ENCODE measurements at regions not wholly inside any gene's neighbourhood (a gene's known extent, or its start where the extent isn't known, plus 50 kb on each side); places are given as distances from the start of the nearest gene placed in this dataset.
A peak's percentile ranks its signal among the peaks of the same experiment; 100 is the strongest.

DNA sequence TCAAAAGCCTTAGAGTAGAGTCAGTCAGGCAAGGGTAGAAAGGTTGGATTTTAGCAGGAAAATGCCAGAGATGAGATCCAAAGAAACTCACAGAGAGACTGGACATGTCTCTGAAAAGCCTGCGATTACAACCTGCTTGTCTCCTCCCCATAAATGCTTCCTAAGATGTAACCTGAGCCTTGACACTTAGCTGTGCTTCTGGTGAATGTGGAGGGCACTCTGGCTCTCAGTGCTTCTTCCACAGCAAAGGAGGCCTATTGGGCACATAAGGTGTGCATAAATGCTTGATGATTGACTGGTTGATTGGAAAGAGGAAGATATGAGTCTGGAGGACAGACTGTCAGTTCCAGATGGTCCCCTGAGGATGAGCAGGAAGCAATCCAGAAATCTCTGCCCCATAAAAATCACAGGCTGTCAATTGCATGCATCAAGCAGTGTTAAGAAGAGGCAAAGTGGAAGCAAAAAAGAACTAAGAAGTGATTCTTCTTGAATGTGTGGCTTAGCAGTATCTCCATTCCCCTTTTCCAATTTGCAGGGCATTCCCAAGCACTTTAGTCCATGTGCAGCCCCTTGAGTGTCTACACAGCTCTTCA is 236.2 kb upstream of the RRP15 start:
- H3K36me3 ChIP-seq (replicated peaks), result no peaks in the 10 kb centered on the region
- H3K9me3 ChIP-seq, result no peaks in the 10 kb centered on the region
- in situ Hi-C loops (cut with MboI; ENCODE audit: low sequenced_read_pairs), result no loop called here
- H3K4me1 ChIP-seq, result no peaks in the 10 kb centered on the region
- DNase-seq (ENCODE audit: low spot score in 2 of 2), result peak in 1 of 2 experiments; percentile 9
- H3K27me3 ChIP-seq (ENCODE audit: low read depth), result no peaks in the 10 kb centered on the region
- H3K4me3 ChIP-seq, result no peak overlapping the region

DNA sequence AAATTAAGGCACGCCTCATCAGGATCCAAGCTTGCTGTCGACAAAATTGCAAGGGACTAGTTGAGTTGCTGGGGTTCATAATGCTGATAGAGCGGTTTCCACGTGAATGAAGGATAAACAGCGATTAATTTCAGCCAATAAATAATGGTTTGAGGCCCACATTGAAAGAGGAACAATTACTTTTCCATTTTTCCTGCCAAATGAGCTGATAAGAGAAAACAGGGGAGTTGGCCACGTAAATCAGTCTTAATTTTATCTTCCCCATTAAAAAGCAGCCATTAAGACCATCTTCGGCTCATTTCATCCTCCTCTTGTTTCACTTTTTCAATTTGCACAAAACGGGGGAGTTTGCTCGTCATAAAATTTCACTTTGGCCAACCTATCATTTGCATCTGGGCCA is 235.5 kb upstream of the RRP15 start:
- in situ Hi-C loops (cut with MboI; ENCODE audit: low sequenced_read_pairs), result no loop called here
- Histone ChIP-seq H3K27me3 (ENCODE audit: low read depth) (no peaks in the 10 kb centered on the region), H3K36me3 (replicated peaks) (no peaks in the 10 kb centered on the region), H3K9me3 (no peaks in the 10 kb centered on the region), H3K4me1 (no peaks in the 10 kb centered on the region), H3K4me3 (no peak overlapping the region)
- DNase-seq (ENCODE audit: low spot score in 2 of 2), result no peak

DNA sequence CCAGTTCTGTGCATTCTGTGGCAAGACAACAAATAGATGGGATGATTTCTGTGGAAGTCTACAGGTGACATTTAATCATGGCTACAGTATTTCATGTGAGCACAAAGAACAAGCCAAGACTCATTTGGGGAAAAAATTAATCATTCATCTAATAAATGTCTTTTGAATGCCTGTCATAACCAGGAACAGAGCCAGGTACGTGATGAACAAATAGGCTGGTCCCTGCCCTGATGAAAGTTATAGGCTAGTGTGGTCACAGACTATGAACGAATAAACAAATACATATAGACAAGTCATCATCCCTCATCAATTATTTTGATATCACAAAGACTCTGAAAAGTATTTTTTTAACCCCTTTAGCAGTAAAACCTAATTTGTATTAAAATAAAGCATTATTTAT is 226.4 kb upstream of the RRP15 start:
- in situ Hi-C loops (cut with MboI; ENCODE audit: low sequenced_read_pairs), result no loop called here
- Histone ChIP-seq H3K4me1 (no peaks in the 10 kb centered on the region), H3K4me3 (no peak overlapping the region), H3K9me3 (no peaks in the 10 kb centered on the region), H3K27me3 (ENCODE audit: low read depth) (no peaks in the 10 kb centered on the region), H3K36me3 (replicated peaks) (no peaks in the 10 kb centered on the region)
- DNase-seq (ENCODE audit: low spot score in 2 of 2), result no peak

DNA sequence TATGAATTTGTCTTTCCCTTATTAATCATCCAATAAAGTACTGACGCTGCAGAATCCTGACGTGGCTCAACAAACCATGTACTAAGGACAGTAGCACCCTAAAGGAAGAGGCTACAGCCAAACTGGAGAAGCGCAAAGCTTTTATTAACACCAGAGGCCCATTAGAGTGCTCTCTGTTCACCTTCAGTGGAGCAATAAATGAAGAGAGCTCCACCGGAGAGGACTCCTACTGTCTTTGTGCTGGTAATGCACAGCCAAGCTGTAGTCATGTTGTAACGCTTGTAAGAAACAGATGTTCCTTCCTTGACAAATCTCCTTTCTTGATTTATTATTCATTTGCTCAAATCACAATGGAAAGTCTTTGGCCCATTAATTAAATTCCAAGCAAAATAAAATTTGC is 220.7 kb upstream of the RRP15 start:
- in situ Hi-C loops (cut with MboI; ENCODE audit: low sequenced_read_pairs), result no loop called here
- no peak overlapping the region for H3K4me3 ChIP-seq
- no peaks in the 10 kb centered on the region for H3K9me3 ChIP-seq
- no peaks in the 10 kb centered on the region for H3K27me3 ChIP-seq (ENCODE audit: low read depth)
- no peak for DNase-seq (ENCODE audit: low spot score in 2 of 2)
- no peaks in the 10 kb centered on the region for H3K36me3 ChIP-seq (replicated peaks)
- H3K4me1 ChIP-seq, result no peaks in the 10 kb centered on the region

DNA sequence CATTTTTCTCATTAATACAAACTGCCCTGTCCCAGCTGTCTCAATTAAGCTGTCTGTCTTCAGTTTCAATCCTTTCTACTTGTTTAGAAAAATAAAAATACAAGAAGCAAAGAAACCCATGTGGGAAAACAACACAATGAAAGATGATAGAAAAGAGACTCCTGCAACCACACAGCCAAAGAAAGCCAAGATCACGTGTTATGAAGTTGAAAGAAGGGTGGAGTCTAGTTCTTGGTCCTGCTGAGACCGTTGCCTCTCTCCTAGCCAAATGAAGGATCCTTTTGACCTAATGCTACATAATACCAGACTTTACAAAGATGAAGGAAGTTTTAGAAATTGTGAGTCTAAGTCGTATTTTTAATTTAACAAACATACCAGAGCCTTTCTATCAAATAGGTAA is 218.8 kb upstream of the RRP15 start:
- DNase-seq (ENCODE audit: low spot score in 2 of 2), result no peak
- H3K9me3 ChIP-seq, result no peaks in the 10 kb centered on the region
- H3K36me3 ChIP-seq (replicated peaks), result no peaks in the 10 kb centered on the region
- H3K4me1 ChIP-seq, result no peaks in the 10 kb centered on the region
- no peak overlapping the region for H3K4me3 ChIP-seq
- no peaks in the 10 kb centered on the region for H3K27me3 ChIP-seq (ENCODE audit: low read depth)
- in situ Hi-C loops (cut with MboI; ENCODE audit: low sequenced_read_pairs), result no loop called here

DNA sequence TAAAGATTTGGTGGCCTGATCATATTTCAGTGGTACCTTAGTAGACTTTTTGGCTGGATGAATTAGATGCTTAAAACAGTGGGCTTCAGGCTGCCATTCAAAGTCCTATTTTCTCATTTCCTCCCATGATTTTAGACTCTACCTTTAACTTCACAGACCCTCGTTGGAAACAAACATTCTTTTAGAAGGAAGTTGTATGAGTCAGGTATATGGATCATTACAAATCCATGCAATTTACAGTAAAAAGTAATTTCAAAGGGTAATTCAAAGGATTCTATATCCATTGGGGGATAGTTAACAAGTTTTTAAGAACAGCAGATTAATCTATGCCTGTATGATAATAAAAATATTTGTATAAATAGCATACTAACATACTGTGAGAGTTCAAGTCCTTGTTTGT is 216.9 kb upstream of the RRP15 start:
- no peaks in the 10 kb centered on the region for H3K36me3 ChIP-seq (replicated peaks)
- H3K4me3 ChIP-seq, result no peak overlapping the region
- no peak for DNase-seq (ENCODE audit: low spot score in 2 of 2)
- no peaks in the 10 kb centered on the region for H3K4me1 ChIP-seq
- no peaks in the 10 kb centered on the region for H3K9me3 ChIP-seq
- in situ Hi-C loops (cut with MboI; ENCODE audit: low sequenced_read_pairs), result no loop called here
- no peaks in the 10 kb centered on the region for H3K27me3 ChIP-seq (ENCODE audit: low read depth)

DNA sequence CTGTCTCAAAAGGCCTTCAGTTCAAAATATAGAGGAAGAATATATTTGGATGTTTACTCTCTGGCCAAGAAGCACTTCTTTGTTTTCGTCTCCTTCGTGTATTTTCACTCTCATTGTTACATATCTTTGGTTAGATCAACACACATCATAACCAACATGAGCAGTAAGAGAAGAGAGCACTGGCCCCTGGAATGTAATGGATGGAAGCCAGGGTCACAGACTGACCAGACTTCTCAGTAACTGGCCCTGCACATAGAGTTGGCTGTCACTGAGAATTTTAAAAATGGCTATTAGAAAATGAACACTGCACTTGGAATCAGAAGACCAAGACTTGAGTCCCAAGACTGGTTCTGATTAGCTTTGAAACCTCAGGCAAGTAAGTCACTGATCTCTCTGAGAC is 215.9 kb upstream of the RRP15 start:
- in situ Hi-C loops (cut with MboI; ENCODE audit: low sequenced_read_pairs), result no loop called here

DNA sequence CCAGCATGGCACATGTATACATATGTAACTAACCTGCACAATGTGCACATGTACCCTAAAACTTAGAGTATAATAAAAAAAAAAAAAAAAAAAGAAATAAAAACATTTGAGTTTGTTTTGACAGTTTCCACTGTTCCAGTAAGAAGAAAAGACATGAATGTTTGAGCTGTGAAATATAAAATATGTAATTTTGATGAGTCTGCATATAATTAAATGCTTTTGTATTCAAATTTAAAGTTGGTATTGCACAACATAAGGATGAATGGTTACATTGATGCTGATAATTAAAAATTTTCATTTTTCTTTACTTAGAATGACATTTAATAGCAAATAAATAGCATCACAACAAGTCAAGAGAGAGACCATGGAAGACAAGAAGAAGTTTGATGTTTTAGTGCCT is 212.0 kb upstream of the RRP15 start:
- Histone ChIP-seq H3K4me1 (no peaks in the 10 kb centered on the region), H3K4me3 (no peak overlapping the region), H3K36me3 (replicated peaks) (no peaks in the 10 kb centered on the region), H3K9me3 (no peaks in the 10 kb centered on the region), H3K27me3 (ENCODE audit: low read depth) (no peaks in the 10 kb centered on the region)
- in situ Hi-C loops (cut with MboI; ENCODE audit: low sequenced_read_pairs), result no loop called here
- no peak for DNase-seq (ENCODE audit: low spot score in 2 of 2)

More for the DNA sequence above, 215.9 kb upstream of the RRP15 start:
- no peak for DNase-seq (ENCODE audit: low spot score in 2 of 2)
- H3K9me3 ChIP-seq, result no peaks in the 10 kb centered on the region
- no peaks in the 10 kb centered on the region for H3K27me3 ChIP-seq (ENCODE audit: low read depth)
- no peak overlapping the region for H3K4me3 ChIP-seq
- H3K4me1 ChIP-seq, result no peaks in the 10 kb centered on the region
- H3K36me3 ChIP-seq (replicated peaks), result no peaks in the 10 kb centered on the region

DNA sequence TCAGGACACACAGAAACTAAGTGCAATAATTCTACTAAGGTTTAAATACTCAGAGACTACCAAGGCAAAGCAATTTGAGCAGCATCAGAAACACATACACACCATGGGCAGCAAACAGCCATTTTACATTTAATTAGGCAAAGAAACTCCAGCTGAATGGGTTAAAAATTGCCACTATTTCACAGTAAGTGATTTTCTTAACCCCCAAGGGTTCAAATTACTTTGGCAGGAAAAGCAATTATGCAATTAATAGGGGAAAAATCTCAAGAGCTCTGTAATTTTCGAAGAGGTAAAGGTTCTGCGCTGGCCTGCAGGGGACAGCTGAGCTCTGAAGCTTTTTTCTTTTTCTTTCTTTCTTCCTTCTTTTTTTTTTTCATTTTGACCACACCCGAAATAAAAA is 206.2 kb upstream of the RRP15 start:
- Histone ChIP-seq H3K9me3 (no peaks in the 10 kb centered on the region), H3K4me3 (no peak overlapping the region), H3K36me3 (replicated peaks) (no peaks in the 10 kb centered on the region), H3K4me1 (no peaks in the 10 kb centered on the region; the same call in 1 of the 2 replicates), H3K27me3 (ENCODE audit: low read depth) (no peaks in the 10 kb centered on the region; the same call in 1 of the 2 replicates)
- no peak for DNase-seq (ENCODE audit: low spot score in 2 of 2)
- in situ Hi-C loops (cut with MboI; ENCODE audit: low sequenced_read_pairs), result no loop called here

DNA sequence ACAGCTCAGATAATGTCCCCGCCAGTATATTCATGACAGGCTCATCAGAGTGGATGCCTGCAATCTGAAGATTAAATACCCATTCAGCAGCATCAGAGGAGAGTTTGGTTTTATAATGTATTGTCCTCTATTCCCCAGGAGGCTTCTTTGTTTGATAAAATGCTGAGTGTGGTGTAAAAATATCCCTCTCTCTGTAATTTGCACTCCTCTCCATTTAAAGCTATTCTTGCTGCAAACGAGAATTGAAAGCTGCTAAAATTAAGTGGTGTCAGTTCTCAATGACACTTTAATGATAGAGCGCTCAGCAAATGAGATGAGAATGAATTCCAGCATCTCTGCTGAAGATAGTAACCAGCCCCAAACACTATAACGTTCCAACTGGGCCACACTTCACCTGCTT is 205.7 kb upstream of the RRP15 start:
- peak in 1 of 2 experiments; percentile 54 for DNase-seq (ENCODE audit: low spot score in 2 of 2)
- Histone ChIP-seq H3K27me3 (ENCODE audit: low read depth) (no peaks in the 10 kb centered on the region; the same call in 1 of the 2 replicates), H3K9me3 (no peaks in the 10 kb centered on the region), H3K4me1 (no peaks in the 10 kb centered on the region; the same call in 1 of the 2 replicates), H3K36me3 (replicated peaks) (no peaks in the 10 kb centered on the region), H3K4me3 (no peak overlapping the region)
- in situ Hi-C loops (cut with MboI; ENCODE audit: low sequenced_read_pairs), result no loop called here

DNA sequence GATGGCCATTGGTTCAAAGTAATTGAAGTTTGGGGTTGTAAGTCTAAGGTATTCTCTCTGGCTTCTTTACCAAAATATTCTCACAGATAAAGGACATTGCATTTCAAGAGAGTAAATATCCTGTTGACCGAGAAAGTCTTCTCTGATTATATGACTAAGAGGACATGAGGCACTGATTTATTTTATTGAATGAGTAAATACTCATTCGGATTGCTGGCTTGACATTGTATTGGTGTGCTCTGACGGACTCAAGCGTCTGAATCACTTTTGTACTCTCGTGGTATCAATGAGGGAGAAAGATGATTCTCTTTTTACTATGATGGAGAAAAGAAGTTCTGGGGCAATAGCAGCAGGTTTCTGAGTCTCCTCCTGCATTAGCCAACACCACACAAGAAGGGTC is 205.3 kb upstream of the RRP15 start:
- in situ Hi-C loops (cut with MboI; ENCODE audit: low sequenced_read_pairs), result no loop called here
- Histone ChIP-seq H3K4me1 (no peaks in the 10 kb centered on the region; the same call in 1 of the 2 replicates), H3K4me3 (no peak overlapping the region), H3K9me3 (no peaks in the 10 kb centered on the region), H3K36me3 (replicated peaks) (no peaks in the 10 kb centered on the region), H3K27me3 (ENCODE audit: low read depth) (no peaks in the 10 kb centered on the region; the same call in 1 of the 2 replicates)
- no peak for DNase-seq (ENCODE audit: low spot score in 2 of 2)

DNA sequence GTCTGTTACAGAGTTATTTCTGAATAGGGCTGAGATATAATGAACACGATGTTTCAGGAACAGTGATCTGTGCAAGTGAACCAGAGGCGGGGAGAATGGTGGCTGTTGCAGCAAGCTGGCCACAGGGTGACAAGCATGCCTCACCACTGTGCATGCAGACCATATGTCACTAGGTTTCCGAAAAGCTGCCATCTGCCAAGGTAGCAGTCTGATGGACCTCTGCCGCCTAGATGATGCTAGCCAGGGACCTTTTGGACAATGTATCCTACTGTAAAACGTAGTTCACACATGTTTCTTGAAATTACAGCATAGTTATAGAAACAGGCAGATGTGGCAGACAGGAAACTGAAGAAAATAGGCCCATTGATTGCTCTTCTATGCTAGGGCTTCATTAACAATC is 204.2 kb upstream of the RRP15 start:
- no peaks in the 10 kb centered on the region; the same call in 1 of the 2 replicates for H3K27me3 ChIP-seq (ENCODE audit: low read depth)
- in situ Hi-C loops (cut with MboI; ENCODE audit: low sequenced_read_pairs), result no loop called here
- H3K9me3 ChIP-seq, result no peaks in the 10 kb centered on the region
- no peaks in the 10 kb centered on the region; the same call in 1 of the 2 replicates for H3K4me1 ChIP-seq
- no peak overlapping the region for H3K4me3 ChIP-seq
- no peak for DNase-seq (ENCODE audit: low spot score in 2 of 2)
- H3K36me3 ChIP-seq (replicated peaks), result no peaks in the 10 kb centered on the region

DNA sequence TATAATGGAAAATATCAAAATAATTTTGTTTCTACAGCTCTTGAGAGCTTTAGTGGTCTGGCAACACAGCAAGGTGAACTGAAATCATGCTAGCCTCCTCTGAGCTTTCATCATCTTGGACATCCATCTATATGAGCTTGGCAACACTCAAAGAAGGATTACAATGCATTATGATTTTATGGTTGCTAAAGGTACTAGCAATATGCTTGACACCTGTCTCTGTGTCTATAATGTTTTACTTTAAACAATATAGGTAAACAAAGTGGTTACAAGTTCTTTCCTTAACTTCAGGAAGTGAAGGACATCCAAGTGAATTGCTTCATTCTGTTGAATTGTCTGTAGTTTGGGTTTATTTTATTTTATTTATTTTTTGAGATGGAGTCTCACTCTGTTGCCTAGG is 203.7 kb upstream of the RRP15 start:
- in situ Hi-C loops (cut with MboI; ENCODE audit: low sequenced_read_pairs), result no loop called here
- Histone ChIP-seq H3K9me3 (no peaks in the 10 kb centered on the region), H3K36me3 (replicated peaks) (no peaks in the 10 kb centered on the region), H3K4me1 (no peaks in the 10 kb centered on the region; the same call in 1 of the 2 replicates), H3K4me3 (no peak overlapping the region), H3K27me3 (ENCODE audit: low read depth) (no peaks in the 10 kb centered on the region; the same call in 1 of the 2 replicates)
- DNase-seq (ENCODE audit: low spot score in 2 of 2), result no peak

DNA sequence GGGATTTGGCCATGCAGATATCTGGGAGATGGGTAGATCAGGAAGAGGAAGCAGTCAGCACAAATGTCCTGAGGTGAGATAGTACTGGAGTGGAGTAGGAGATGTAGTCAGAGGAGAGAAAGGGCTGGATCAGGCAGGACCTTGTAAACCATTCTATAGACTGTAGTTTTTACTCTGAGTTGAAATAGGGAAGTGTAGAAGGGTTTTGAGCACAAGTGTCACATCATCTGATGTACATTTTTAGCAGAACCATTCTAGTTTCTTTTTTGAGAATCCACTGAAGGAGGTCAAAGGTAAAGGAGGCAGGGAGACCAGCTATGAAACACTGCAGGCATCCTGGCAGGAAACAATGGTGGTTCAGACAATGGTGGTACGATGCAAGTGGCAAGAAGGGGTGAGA is 194.6 kb upstream of the RRP15 start:
- Histone ChIP-seq H3K27me3 (ENCODE audit: low read depth) (no peaks in the 10 kb centered on the region), H3K4me1 (no peaks in the 10 kb centered on the region), H3K9me3 (no peaks in the 10 kb centered on the region), H3K36me3 (replicated peaks) (no peaks in the 10 kb centered on the region), H3K4me3 (no peak overlapping the region)
- in situ Hi-C loops (cut with MboI; ENCODE audit: low sequenced_read_pairs), result no loop called here
- DNase-seq (ENCODE audit: low spot score in 2 of 2), result no peak

DNA sequence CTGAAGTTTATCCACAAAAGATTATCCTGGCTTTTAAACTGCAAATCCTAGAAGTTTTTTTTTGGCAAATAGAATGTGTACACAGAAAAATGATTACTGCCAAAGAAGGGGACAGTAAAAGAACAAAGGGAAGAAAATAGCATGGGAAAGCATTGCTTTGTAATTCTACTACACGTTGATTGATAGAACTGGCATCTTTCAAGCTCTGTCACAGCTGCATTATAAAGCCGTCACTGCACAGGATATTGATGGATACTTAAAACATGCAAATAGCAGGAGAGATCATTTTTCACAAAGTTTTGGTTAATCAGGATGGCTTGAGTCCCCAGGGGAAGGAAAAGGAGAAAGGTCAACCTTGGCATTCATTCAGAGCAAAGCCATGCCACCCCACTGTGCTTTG is 183.7 kb upstream of the RRP15 start:
- Histone ChIP-seq H3K4me1 (peaks cover 9% of the 10 kb centered on the region), H3K36me3 (replicated peaks) (no peaks in the 10 kb centered on the region), H3K9me3 (no peaks in the 10 kb centered on the region), H3K27me3 (ENCODE audit: low read depth) (no peaks in the 10 kb centered on the region), H3K4me3 (no peak overlapping the region)
- DNase-seq (ENCODE audit: low spot score in 2 of 2), result peak; percentile 22 to 50
- in situ Hi-C loops (cut with MboI; ENCODE audit: low sequenced_read_pairs), result no loop called here

All from HAP-1 (cell line).